ENCODE measurements at regions not wholly inside any gene's neighbourhood (a gene's known extent, or its start where the extent isn't known, plus 50 kb on each side); places are given as distances from the start of the nearest gene placed in this dataset.
A peak's percentile ranks its signal among the peaks of the same experiment; 100 is the strongest.
"Not testable (repeated sequence)": the region's sequence is repeated elsewhere in the genome, so short reads cannot be mapped to it uniquely, and the experiment has no call there.

DNA sequence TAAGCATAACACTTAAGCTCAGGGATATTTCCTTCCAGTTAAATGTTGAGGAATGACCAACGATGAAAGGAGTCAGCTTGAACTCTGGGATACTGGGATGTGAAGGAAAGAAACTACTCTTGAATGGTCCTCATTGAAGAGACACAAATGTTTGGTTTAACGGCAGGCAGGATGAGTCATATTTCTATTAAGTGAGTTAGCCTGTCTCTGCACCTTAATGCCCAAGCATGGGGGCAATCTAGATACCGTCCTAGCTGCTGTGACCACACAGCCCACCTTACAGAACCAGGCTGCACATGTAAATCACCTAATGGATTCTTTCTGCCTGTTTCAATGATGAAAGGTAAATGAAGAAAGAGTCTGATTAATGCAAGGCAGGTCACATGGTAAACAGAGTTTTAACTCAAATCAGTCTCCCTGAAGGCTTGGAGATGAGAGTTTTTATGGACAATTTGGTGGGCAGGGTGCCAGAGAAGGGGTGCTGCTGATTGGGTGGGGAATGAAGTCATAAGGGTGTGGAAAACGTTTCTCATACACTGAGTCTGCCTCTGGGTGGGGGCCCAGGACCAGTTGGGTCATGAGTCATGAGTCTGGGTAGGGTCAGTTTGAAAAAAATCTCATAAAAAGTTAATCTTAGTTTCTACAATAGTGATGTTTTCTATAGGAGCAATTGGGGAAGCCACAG is 144.6 kb upstream of the MMADHC start:
- DNase-seq = no peak

DNA sequence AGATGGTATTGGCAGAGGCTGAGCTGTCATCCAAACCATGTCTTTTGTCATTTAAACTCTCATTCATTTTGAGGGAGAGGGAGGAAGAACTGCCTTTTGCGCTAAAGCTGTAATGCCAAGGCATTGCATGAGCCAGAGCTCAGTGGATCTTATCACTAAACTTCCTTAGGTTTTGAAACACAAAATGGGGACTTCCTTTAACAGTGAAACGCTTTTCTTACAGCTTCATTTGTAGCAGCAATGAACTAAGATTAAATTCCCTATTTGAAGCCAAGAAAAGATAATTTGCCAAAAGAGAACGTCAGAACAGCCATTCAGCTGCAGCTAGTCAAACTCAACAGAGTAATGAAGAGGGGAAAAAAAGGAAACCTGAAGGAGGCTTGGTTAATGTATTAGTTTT is 143.5 kb upstream of the MMADHC start:
- DNase-seq = no peak

DNA sequence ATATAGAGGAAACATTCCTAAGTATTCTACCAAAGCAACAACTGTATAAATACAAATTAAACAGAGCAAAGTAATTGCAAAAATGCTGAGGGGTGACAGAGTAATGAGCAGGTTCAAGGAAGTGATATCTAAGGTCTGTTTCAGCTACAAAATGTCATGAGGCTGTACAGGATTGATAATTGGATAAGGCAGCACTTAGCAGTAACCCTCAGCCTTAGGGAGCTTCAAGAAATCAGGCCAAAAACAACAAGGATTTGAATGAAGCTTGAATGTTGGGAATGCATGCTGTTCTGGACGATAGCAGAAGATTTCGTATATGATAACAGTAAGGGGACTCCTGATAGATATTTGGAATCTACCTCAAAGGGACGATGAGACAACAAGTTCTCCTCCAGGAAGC is 142.0 kb upstream of the MMADHC start:
- DNase-seq = no peak

DNA sequence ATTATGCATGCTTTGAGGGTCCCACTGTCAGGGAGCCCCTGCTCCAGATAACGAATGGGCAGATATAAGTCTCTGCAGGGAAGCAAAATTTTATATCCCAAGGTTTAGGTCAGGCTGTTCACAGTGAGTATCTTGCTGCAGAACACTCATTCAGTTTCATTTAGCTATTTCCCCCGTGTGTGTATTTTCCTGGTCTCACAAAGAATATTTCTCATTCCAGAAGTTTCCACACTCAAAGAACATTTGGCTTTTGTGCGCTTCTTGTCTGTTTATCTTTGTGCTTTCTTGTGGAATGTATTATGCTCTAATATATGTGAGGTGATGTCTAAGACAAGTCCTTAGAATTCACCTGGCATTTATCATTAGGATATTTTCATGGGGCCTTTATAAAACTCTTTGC is 140.4 kb upstream of the MMADHC start:
- DNase-seq = no peak

DNA sequence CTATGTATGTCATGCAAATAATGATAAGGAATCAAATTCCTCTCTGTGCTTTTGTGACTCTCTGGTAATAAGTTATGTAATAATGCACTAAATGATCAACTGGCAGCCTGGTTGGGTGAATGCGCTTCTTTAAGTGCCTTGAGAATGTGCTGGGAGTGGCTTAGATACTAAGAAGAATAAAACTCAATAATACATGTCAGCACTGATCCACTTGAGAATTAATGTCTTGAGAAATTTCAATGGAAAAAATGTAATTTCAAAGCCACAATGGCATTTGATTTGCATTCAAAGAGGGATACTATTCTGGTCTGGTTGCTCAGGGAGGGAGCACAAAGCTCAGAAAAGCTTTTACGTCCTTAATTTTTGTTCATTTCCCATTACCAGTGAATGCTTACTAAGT is 137.7 kb upstream of the MMADHC start:
- no peak for DNase-seq

DNA sequence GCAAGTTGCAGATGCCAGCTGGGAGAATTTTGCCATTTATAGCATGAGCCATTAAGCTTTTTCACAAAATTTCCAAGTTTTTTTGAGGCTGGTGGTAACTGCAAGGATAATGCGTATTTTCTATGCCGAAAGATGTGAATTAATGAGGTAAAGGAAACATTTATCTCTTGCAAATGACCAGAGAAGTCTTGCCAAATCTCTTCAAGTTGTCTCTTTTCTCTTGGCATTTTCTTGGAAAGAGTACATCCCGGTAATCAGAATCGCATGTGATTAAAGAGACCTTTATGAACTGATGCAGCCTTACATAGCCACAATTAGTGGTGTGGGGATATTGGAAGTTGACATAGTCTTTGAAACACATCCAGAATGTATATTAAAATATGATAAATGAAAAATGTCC is 136.5 kb upstream of the MMADHC start:
- no peak for DNase-seq

DNA sequence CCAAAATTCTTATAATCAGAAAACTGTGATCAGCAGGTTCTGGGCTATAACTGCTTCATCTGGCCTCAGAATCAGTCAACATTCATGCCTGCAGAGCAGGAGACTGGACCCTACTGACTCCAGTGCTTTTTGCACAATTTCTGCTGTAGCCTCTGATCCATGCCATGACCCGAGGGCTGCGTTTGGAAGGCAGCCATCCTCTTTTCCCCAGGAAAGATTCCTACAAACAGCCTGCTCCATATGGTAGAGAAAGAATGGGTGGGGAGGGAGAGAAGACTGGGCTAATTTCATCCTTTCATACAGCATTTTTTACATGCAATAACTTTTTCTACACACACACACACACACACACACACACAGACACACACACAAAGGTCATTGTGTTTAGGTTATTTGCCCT is 133.0 kb upstream of the MMADHC start:
- no peak for DNase-seq

DNA sequence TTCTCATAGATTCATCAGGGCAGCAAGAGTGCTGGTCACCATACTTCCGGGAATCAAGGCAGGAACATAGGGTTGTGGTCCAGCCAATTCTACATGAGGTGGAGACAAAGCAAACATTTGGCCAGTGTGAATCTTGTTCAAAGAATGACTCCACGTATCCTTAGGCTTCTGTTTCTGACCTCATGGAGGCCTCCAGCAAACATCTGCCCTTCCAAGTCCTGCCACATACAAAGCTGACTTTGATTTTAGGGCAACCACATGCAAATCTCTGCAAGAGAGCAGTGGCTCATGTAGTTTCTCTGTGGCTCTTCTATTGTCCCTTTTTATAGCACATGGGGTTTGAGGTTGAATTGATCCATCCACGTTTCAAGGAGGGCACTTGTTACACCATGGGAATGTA is 132.1 kb upstream of the MMADHC start:
- DNase-seq = no peak

DNA sequence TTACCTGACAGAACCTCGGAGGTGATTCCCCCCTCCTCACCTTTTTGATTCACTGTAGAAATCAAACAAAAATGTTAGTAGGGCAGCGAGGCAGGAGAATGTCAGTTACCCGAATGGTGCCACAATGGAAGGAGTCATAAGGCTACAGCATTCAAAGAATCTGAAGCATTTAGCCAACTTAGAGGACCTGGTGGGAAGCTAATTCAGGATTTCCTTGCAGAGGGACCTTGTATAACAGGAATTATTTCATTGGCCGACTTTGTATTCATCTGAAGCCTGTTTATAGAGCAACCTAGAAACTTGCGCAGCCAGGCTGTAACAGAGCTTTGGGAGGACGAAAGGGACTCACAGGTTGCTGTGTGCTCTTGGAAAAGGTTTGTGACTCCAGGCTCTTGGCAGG is 129.1 kb upstream of the MMADHC start:
- no peak for DNase-seq

DNA sequence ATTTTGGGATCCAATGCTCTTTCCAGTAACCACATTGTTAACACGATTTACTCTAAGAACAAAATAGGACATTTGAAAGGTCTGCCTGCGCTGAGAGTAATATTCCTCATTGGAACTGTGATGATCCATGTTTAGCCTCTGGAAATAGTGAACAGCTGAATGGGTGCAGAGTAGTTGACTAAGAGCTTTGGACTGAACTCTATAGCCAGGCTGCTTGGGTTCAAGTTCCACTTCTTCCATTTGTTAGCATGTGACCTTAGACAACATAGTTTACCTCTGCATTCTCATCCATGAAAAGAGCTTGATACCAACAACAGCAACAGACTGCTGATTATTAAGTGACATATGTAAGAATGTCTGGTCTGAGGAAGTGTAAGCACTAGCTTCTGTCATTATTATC is 128.3 kb upstream of the MMADHC start:
- DNase-seq = no peak

DNA sequence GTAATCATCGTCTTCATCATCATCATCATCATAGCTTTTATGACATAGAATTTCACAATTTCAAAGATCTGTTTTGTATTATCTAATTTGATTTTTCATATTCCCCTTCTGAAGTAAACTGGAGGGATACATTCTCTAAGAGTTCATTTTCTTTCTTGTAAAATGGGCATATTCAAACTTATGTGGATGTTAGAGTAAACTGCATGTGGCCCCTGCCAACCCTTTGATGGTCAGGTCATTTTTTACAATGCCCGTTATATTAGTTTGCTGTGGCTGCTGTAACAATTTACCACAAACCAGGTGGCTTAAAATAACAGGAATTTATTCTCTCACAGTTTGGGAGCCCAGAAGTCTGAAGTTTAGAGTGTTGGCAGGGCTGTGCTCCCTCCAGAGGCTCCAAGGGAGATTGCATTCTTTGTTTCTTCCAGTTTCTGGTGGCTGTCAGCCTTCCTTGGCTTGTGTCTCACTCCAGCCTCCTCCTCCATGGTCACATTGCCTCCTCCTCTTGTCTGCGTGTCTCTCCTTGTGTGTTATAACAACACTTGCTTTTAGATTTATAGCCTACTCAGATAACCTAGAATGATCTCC is 127.5 kb upstream of the MMADHC start:
- peak; percentile 3 for DNase-seq

DNA sequence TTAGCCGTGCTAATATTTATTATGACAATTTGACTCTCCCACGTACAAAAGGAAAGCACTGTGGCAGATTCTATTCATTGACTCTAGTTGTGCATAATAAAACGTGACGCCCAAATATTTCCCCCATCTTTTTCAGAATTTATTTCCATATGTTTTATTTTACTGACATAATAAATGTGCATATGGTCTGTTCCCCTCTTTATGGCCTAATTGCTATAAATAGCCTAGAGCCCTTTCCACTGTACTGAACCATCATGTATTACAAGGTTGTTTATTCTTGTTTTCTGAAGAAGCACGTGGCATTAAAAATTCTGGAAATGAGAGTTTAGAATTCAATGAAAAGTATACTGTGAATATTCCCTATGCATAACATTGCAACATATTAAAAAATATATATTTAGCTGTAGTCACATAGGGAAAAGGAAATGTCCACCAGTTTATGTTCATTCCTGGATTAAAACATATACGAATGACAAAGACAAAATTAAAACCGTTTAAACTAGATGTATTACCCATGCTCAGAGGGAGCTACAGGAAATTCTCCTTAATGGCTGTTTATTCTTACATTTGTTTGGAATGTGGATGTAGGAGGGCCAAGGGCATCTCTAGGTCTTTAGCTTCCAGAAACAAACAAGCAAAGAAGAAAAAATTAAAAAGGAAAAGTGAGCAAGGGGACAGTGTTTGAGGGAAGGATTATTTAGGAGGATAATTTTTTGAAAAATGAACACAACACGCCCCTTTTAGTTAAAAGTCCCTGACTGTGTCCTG is 122.1 kb upstream of the MMADHC start:
- no peak for DNase-seq

DNA sequence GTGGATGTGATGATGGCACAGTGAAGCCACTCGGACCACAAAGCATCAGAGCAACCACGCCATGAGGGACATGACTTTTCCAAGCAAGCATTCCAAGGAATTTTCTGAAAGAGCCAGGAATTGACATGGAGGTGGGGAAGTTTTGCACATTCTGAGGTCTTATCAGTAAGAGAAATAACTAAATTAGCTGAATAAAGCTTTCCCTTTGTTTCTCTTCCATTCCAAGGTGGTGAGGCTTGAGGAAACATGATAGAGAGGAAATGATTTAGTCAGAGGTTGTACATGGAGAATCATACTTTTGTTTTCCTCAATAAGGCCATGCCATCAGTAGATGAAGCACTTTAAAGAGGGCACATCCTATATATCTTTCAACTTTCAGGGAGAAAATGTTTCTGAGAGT is 115.7 kb upstream of the MMADHC start:
- no peak for DNase-seq

DNA sequence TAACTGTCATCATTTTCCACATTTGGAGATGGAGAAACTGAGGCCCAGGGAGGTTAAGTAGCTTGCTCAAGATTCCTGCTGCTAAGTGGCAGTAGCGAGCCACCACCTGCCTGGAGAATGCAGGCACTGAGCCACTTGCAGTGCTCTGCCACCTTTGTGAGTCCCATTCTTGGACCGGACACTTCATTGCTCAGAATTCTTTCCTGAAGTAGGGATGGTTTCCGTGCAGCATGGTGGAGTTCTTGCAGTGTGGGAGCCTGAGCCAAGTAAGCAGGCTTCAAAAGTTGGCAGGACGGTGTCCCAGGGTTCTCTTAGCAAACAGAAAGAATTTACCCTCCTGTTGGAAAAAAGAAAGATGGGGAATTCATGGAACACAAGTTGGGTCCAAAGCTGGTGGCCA is 115.0 kb upstream of the MMADHC start:
- DNase-seq = no peak

DNA sequence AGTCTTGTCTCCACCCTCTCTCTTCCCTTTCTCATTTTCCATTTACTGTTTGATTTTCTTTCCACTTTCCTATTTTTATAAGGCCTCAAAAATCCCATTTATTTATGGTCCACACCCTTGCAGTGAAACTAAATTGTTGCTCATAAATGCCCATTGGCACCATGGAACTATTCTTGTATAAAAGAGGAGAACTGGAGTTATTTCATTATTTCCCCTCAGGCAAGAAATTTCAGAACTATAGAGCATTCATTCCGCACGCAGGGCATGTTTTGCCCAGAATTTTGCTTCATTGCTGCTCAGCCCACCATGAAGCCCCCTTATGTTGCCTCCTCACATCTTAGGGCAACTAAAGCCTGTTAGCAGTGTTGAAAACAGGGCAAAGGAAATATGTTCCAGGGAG is 113.7 kb upstream of the MMADHC start:
- no peak for DNase-seq

DNA sequence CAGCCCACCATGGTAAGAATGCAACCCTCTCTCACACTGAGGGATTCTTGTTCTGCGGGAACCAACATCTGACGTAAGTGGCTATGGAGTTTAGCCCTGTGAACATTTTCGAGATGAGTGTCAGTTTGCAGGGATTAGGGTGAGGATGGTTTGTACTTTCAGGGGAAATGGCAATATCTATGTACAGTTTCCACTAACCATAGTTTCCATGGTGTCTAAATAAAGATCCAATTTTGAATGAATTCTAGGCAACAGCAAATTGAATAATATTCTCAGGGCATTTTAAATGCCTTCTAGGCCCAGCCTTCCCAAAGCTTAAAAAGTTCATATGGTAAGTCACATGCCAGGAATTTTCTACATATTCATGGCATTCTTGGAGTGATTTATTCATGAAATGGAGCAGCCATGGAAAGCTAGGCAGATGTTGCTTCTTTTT is 105.4 kb upstream of the MMADHC start:
- no peak for DNase-seq

DNA sequence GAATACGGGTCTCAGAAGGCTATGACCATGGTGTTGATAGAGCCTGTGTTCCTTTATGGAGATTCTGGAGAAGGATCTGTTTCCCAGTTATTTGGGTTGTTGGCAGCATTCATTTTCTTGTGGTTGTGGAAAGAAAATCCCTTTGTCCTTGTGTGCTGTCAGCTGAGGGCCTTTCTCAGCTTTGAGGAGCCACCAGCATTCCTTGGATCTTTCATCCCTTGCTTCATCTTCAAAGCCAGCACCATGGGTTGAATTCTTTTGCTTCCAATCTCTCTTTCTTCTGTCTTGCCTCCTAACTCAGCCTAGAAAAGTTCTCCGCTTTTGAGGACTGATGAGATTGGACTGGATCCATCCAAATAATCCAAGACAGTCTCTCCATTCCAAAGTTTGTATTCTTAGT is 103.2 kb upstream of the MMADHC start:
- DNase-seq = no peak

DNA sequence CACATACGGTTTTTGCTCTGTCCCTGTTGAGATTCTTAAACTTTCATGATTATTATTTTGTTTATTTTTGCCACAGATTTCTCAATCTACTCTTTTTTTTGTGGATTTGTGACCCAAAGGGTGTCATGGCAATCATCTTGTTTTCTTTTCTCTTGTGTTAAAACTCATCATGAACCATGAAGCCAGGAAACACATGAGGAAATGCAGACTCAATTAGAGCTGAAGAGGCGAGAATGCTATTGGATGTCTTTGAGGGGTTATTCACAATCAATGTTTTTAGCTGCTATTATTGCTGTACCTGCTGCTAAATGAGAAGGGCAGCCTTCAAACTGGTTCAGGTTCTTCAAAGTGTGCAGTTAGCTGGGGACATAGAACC is 99.5 kb upstream of the MMADHC start:
- no peak for DNase-seq

DNA sequence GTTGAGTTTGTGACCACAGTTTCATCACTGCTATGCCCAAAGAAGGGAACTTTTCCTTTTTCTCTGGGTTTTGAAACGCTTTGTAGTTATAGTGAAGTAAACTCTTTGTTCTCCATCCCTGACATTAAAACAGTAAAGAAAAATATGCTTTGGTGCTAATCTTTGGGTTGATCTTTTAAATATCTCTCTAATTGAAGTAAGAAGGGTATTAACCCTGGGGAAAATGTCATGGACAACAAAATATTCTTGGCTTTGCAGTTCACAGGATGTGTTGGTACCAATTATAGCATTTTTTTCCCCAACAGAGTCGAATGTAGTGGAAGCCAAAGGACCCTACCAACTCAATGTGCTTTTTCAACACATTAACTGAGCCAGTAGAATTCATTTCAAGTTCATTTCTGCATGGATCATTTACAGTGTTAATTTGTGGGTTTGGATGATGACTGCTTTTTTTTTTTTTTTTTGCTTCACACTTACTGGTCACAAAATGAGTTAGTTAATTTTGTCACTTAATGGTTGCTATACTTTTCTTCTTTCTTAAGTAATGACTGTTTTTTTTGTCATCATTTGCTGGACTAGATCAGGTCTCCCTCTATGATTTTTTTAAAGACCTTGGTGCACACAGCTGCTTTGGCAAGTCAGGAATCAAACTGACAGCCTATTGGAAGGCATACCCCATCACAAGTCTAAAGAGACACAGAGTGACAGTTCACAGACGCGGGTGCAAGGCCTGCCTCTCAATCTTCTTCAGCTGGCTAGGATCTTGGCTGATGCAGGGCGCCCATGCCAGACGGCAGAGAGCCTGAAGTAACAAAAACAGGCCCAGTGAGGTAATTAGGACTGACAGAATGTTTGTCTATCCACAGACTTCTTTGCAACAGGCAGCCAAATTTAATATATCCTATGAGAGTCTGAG is 98.8 kb upstream of the MMADHC start:
- no peak for DNase-seq

DNA sequence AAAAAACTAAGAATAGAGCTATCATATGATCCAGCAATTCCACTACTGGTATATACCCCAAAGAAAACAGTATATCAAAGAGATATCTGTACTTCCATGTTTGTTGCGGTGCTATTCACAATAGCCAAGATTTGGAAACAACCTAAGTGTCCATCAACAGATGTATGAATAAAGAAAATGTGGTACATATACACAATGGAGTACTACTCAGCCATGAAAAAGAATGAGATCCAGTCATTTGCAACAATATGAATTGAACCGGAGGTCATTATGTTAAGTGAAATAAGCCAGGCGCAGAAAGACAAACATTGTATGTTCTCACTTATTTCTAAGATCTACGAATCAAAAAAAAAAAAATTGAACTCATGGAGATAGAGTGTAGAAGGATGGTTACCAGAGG is 97.8 kb upstream of the MMADHC start:
- not testable (repeated sequence) for DNase-seq

DNA sequence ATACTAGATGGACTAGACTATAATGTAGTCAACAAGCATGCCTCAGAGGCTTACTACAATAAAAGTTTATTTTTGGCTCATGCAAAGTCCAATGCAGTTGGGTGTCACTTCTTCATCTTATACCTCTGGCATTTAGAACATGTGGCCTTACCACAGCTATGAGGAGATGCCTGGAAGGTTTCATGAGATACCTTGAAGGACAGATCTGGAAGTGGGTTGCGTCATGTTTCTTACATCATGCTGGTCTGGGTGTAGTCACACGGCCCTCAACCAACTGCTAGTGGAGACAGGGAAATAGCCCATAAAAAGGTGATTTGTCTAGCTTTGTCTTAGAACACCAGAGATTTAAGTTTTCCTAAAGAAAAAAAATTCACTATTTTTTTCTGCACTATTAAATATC is 91.7 kb upstream of the MMADHC start:
- no peak for DNase-seq

DNA sequence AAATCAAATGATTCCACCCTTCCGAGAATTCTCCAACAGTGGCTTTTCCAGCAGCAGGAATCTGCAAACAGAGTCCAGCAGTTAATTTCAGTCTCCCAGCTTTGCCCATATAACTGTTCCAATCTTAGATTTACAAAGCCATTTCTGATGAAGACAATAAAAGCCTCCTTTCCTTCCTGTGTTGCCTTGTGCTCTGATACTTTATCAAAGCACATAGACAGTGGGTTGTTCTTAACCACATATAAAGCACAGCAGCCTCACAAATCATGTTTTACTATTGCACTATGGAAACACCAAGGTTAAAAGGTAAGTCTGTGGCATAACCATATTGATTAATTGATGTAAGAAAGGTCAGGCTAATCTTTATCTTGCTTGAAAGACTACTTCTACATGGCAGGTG is 89.8 kb upstream of the MMADHC start:
- no peak for DNase-seq

DNA sequence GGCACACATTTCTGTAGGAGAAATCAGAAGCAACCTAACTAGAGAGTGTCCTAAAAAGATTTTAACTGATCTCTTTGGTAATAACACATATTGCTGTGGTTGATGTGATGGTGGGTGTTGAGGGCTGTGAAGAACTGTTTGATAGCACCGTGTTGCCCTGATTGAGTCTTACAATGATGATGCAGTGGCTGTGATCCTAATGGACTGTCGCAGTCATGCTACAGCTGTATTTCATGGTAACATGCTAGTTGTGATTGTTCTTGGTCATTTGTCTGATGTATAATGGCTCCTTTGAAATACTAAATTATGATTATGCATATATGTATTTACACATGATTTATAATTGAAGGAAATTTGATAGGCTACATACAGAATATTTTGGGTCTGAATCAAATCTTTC is 82.5 kb upstream of the MMADHC start:
- DNase-seq = no peak

Measured in hematopoietic multipotent progenitor cell treated with erythropoietin and hydrocortisone succinate and interleukin-3 and kit ligand, for 8 days (in vitro differentiated cells).